ENCODE measurements at regions not wholly inside any gene's neighbourhood (a gene's known extent, or its start where the extent isn't known, plus 50 kb on each side); places are given as distances from the start of the nearest gene placed in this dataset.

DNA sequence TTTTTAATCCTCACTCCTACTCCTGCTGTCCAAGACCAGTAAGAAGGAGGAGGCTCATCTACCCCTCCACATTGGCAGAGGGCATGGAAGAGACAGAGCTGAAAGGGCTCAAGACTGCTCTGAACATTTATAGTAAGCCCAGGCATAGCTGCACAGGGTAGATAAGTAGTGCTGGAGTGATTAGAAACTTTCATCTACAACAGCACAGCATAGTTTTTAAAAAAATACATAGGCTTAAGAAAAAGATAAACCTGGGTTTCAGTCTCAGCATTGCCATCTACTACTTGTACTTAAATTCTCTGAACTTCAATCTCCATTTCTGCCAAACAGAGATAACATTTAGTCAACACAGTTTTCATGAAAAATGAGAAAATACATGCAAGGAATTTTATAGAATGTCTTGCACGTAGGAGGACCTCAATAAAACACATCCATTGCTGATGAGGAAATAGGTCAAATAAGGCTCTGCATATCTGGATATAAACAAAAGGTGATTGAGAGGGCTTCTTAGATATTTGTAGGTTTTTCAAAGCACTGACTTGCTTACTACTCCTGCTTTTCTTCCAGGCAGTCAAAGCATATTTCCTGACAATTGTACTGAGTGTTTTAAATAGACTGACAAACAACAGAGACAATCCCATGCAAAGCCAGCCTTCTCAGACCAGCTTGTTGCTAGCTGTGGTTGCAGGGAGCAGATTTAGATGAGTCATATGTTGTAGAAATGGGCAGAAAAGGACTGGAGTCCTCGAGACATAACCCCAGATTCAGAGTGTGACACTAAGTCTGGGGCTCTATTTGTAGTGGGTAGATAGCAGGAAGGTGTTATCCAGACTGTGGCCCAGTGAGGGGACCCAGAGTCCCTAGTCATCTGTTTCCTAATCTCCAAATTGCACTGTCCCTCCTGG lies 107.4 kb upstream of the TAB2 start (continued):
- TF ChIP-seq ZNF511 (CRISPR knock-in tag; IDR thresholded peaks at IDR 0.05) (no peak), PTBP1 (IDR thresholded peaks at IDR 0.05; ENCODE audit: low read depth, low read length) (no peak), ARID1B (IDR thresholded peaks at IDR 0.05) (peak; percentile 89), SREBF2 (CRISPR knock-in tag; IDR thresholded peaks at IDR 0.05) (no peak), GTF2E2 (tag; IDR thresholded peaks at IDR 0.05) (no peak), ZKSCAN8 (CRISPR knock-in tag; IDR thresholded peaks at IDR 0.05) (no peak), HMBOX1 (IDR thresholded peaks at IDR 0.05) (no peak), KLF13 (tag; IDR thresholded peaks at IDR 0.05; ENCODE audit: borderline replicate concordance, low read depth) (no peak), CREBBP (IDR thresholded peaks at IDR 0.05; ENCODE audit: low read depth, low read length) (no peak), ZNF280A (IDR thresholded peaks at IDR 0.05; ENCODE audit: low read depth, partially characterized antibody) (no peak)
- TF ChIP-seq, protein P1, sequence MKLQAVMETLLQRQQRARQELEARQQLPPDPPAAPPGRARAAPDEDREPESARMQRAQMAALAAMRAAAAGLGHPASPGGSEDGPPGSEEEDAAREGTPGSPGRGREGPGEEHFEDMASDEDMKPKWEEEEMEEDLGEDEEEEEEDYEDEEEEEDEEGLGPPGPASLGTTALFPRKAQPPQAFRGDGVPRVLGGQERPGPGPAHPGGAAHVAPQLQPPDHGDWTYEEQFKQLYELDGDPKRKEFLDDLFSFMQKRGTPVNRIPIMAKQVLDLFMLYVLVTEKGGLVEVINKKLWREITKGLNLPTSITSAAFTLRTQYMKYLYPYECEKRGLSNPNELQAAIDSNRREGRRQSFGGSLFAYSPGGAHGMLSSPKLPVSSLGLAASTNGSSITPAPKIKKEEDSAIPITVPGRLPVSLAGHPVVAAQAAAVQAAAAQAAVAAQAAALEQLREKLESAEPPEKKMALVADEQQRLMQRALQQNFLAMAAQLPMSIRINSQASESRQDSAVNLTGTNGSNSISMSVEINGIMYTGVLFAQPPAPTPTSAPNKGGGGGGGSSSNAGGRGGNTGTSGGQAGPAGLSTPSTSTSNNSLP (IDR thresholded peaks at IDR 0.05; ENCODE audit: borderline replicate concordance, low read depth, low read length): no peak
